Renal pelvis (tissue), 1 donor: ENCODE measurements at regions not wholly inside any gene's neighbourhood (a gene's known extent, or its start where the extent isn't known, plus 50 kb on each side); places are given as distances from the start of the nearest gene placed in this dataset.

Source experiments
- DNase-seq: peaks from one replicate; pipeline ENCODE4 v3.0.0-alpha.2; 2013

- no peak for DNase-seq
These were observed 580.3 kb upstream of the ZFP42 start for GRCh38 chr4:187415231-187415630.

- DNase-seq, result no peak
These were observed 579.4 kb upstream of the ZFP42 start for GRCh38 chr4:187416216-187416615.

- no peak for DNase-seq
These were observed 577.9 kb upstream of the ZFP42 start for GRCh38 chr4:187417721-187418120.

DNA sequence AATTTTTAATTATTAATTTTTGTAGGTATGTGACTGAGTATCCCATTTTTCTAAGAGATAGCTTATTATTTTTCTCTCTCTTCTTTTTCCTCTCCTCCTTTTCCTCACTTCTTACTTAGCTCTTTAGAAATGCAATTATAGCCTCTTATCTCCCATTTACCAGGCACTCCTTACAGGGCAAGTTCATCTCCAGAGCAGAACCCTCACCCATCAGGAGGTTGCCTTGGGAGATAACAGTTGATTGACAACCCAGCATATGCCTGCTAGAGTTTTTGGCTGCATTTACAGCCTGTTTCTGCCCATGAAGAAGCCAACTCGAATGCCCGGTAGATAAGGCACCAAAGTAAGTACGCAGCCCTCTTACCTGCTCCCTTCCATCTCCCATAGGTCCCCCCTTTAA, 572.9 kb upstream of the ZFP42 start:
- no peak for DNase-seq

GRCh38 chr4:187424636-187425035, 570.9 kb upstream of the ZFP42 start:
- no peak for DNase-seq

DNA sequence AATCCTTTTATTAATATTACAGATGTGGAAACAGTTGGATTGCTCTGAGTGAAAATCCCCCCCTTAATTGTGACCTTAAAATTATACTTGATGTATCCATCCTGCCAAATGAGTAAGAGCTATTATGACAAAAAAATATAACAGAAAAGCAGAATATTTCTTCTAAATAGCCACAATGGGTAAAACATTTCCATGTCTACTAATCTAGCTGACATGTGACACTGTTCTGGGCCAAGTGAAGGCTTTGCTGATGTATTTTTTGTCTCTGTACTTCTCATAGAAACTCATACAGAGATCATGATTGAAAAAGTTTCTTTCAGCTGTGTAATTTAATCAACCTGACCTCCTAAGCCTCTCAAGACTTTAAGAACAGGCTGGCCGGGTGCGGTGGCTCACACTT, 569.1 kb upstream of the ZFP42 start:
- no peak for DNase-seq

DNA sequence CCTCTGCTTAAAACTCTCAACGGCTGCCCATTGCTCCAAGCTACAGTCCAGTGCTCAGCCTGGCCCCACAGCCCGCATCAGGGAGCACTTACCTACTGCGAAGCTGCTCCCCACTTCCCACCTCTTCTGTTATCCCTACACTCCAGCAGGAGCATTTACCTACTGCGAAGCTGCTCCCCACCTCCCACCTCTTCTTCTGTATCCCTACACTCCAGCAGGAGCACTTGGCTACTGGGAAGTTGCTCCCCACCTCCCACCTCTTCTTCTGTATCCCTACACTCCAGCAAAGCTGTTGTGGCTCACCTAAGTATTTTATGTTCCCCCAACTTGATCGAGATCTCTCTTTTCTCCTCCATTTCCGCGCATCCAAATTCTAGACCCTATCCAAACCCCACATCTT, 563.3 kb upstream of the ZFP42 start:
- no peak for DNase-seq

GRCh38 chr4:187433141-187433540, 562.4 kb upstream of the ZFP42 start:
- no peak for DNase-seq

GRCh38 chr4:187436251-187436650, 559.3 kb upstream of the ZFP42 start:
- DNase-seq, result no peak

- no peak for DNase-seq
These were observed 551.5 kb upstream of the ZFP42 start for GRCh38 chr4:187444061-187444460.

GRCh38 chr4:187449702-187450101, 545.9 kb upstream of the ZFP42 start:
- no peak for DNase-seq

GRCh38 chr4:187451776-187452175, 543.8 kb upstream of the ZFP42 start:
- DNase-seq, result no peak

- no peak for DNase-seq
These were observed 535.6 kb upstream of the ZFP42 start for GRCh38 chr4:187460016-187460415.

GRCh38 chr4:187464573-187464972, 531.0 kb upstream of the ZFP42 start:
- DNase-seq, result no peak

- no peak for DNase-seq
These were observed 528.3 kb upstream of the ZFP42 start for GRCh38 chr4:187467224-187467623.

DNA sequence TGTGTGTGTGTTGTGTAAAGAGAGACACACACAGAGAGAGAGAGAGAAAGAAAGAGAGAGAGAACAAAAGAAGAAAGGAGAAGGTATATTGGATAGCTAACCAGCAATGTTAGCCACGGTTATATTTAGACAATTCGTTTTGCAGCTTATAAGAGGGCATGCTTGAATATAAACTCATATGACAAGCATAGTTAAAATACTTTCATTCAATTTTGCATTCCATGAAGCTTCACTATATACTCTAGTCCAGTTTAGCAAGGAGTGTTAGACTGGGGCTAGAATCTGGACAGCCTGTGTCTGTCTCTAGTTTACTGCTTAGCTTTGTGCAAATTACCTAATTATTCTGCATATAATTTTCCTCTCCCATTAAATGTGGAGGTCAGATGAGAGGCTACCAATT, 525.9 kb upstream of the ZFP42 start:
- no peak for DNase-seq

- DNase-seq, result no peak
These were observed 525.5 kb upstream of the ZFP42 start for GRCh38 chr4:187470061-187470460.

- DNase-seq, result no peak
These were observed 521.3 kb upstream of the ZFP42 start for GRCh38 chr4:187474238-187474637.

DNA sequence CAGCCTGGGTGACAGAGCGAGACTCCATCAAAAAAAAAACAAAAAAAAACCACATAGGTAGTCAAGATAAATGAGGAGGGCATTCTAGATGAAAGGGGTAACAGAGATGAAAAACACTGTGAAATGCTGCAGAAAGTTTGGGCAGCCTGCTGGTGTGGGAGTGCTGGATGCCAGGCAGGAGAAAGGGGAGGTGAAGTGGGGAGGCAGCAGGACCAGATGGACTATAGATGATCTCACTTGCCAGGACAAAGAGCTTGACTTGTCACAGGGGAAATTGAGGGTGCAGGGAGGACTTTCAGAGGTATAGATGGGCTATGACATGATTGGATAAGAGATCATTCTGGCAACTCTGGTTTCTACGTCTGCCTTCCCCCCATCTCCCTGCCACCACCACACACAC, 519.7 kb upstream of the ZFP42 start:
- no peak for DNase-seq

DNA sequence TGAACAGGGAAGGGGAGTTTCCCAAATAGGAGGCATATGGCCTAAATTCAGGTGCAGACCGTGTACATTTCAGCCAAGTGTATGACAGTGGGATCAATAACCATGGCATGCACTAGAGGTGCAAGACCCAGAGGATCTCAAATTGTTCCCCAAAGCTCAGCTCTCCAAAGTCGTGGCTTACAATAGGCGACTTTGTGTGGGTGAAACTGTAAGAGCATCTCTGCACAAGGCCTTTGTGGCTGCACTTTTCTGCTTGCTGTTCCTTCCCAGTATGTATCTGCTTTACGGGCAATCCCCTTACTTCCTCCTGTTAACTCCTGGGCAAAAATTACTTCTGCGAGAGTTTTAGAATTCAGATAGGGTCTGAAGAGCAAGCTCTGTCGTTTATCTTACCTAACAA, 518.3 kb upstream of the ZFP42 start:
- DNase-seq, result no peak

GRCh38 chr4:187478292-187479140, 517.1 kb upstream of the ZFP42 start:
- no peak for DNase-seq

DNA sequence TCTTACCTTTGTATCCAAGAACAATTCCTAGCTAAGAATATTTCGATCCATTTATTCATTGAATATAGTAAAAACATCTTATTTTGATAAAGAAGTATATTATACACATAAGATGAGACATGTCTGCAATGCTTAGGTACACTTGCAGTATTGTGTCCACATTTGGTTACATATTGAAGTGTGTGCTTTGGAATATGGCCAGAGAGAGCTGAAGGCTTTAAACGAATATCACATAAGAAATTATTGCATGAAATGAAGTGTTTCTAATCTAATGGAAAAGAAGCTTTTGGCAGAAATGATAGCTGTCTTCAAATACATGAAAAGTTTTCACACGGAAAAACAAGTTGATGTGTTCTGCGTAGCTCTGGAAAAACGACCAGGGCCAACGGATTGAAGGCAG, 516.1 kb upstream of the ZFP42 start:
- DNase-seq, result no peak

DNA sequence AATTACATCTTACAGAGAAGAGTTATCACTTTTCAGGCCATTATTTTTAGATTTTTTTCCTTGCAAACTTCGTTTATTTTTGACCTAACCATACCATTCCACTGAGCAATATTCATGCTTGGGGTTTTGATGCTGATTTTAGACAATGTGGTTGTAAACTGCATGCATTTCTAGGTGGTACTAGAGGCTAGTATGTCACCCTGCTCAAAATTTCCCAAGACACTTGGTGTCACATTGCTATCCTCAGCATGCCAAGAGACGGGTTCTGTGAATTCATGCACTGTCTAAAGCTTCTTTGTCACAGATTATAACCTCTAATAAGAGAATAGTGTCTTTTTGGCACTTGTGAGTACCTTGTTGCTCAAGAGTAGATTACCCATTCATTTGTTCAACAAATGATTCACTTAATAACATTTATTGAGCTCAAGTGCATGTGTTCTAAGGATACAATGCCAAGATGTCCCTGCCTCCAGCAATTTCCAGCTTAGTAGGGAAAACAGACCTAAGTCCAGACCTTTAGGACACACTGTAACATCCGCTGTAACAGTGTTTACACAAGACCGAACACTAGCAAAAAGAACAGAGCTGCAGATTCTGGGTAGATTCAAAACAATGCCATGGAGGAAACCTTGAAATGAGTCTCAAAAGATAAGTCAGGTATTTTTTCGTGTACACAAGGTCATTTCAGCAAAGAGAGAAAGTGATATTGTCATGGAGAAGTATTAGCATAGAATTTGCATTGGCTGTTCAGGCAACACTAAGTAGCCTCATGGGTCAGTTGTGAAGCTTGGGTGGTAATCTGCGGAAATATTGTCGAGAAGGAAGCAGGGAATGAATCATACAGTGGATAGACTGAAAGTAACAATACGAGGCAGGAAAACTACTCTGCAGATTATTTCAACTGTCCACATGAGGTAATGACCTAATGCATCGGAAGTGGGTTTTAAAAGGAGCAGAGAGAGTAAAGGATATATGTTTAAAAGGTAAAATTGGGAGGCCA, 515.1 kb upstream of the ZFP42 start:
- no peak for DNase-seq
